HG03135 (cell line): ENCODE measurements at regions not wholly inside any gene's neighbourhood (a gene's known extent, or its start where the extent isn't known, plus 50 kb on each side); places are given as distances from the start of the nearest gene placed in this dataset.
"Not testable (repeated sequence)": the region's sequence is repeated elsewhere in the genome, so short reads cannot be mapped to it uniquely, and the experiment has no call there.

ENCODE experiments used
- ATAC-seq: cut with Tn5 transposase; IDR thresholded peaks from one replicate; pipeline ENCODE4 v1.9.1; 2021; ENCODE audit warnings: mild to moderate bottlenecking, moderate library complexity; ENCODE audit not compliant: unreplicated experiment

GRCh38 chrX:150118476-150118875 is 180.2 kb upstream of the EOLA2 start:
- ATAC-seq, result no peak

- no peak for ATAC-seq
These were observed 181.0 kb upstream of the EOLA2 start for GRCh38 chrX:150119323-150119722.

GRCh38 chrX:150125045-150125444 is 186.8 kb upstream of the EOLA2 start:
- ATAC-seq, result not testable (repeated sequence)

GRCh38 chrX:150127216-150127615 is 188.9 kb upstream of the EOLA2 start:
- no peak for ATAC-seq

DNA sequence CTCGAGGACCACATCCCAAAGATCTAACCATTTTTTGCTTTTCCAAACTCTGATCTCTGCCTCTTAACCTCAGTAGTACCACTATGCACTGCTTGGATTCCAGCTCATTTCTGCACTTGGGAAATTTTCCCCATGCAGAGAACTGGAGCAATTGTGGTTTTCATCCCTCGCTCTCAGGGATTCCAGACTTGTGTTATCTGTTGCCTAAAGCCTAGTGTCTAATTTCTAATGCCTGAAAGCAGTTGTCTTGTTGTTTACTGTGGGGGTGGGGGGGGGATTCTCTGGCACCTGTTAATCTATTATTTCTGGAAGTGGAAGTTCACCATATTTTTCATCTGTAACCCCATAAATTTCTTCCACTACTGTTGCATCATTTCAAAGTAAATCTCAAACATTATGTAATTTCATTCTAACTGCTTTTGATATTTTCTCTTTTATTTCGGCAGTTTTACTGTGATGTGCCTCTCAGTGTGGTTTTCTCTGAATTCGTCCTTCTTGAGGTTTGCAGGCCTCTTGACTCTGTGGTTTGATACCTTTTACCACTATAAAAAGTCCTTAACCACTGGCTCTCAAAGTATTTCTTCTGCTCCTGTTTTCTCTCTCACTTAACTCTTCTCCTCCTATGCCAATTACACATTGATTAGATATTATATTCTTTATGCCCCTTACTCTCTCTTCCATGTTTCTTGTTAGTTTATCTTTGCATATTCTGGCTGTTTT is 205.6 kb upstream of the EOLA2 start:
- no peak for ATAC-seq

GRCh38 chrX:150146271-150146896 is 208.1 kb upstream of the EOLA2 start:
- no peak for ATAC-seq

DNA sequence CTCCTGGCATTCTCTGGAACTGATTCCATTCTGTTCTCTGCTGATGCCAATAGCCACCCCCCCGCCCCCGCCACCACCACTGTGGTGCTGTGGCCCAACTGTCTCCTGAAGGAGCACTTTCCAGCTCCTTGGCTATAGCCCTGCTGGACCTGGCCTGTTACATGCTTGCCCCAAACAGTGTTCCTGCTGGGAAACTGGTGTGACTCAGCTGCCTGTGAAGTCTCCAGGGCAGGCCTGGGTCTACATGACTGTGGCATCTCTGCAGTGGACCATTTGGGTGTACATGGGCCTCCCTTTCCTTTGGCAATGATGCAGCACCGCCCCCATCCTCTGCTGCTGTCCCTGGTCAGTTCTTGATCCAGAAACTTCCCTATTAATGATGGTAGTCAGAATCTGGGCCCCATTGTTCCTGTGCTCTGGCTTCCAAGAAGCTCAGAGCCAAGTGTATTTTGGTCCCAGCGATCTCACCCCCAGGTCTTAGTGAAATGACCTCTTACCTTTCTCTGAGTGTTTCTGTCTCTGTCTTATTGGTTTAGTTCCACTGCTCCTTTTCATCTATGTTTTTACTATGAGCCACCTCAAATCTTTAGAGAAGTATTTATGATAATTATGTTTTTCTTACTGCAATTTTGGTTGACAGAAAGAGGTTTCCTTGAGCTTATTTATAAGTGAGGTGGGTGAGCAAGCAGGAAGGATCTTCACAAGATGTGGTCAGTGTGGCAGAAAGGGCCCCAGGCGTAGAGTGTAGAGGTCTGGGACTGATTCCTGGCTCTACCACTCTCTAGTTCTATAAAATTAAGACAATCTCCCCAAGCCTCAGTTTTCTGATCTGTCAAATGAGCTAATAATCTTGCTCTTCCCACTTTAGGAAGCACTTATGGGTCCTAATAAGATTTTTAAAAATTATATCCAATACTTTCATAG is 210.7 kb upstream of the EOLA2 start:
- ATAC-seq, result no peak

- ATAC-seq, result no peak
These were observed 211.9 kb upstream of the EOLA2 start for GRCh38 chrX:150150076-150150779.

GRCh38 chrX:150150780-150151125 is 212.4 kb upstream of the MAMLD1 start:
- no peak for ATAC-seq

GRCh38 chrX:150152036-150152435 is 211.1 kb upstream of the MAMLD1 start:
- ATAC-seq, result no peak

GRCh38 chrX:150152546-150152945 is 210.6 kb upstream of the MAMLD1 start:
- no peak for ATAC-seq

GRCh38 chrX:150155436-150156035 is 207.6 kb upstream of the MAMLD1 start:
- ATAC-seq, result no peak

- ATAC-seq, result no peak
These were observed 206.5 kb upstream of the MAMLD1 start for GRCh38 chrX:150156615-150157014.

DNA sequence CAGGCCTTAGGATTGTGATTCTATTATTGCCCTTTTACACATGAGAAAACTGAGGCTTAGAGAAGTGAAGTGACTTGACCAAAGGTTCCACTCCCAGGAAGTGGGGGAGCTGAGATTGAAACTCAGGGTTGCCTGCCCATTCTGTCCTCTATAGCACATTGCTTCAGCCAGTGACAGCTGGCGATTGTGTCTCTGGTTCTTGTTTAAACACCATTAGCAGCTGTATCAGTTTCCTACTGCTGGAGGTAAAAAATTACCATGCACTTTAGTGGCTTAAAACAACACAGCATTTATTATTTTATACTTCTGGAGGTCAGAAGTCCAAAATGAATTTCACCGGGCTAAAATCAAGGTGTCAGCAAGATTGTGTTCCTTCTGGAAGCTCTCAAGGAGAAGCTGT is 205.8 kb upstream of the MAMLD1 start:
- no peak for ATAC-seq

- ATAC-seq, result no peak
These were observed 204.4 kb upstream of the MAMLD1 start for GRCh38 chrX:150158554-150159332.

DNA sequence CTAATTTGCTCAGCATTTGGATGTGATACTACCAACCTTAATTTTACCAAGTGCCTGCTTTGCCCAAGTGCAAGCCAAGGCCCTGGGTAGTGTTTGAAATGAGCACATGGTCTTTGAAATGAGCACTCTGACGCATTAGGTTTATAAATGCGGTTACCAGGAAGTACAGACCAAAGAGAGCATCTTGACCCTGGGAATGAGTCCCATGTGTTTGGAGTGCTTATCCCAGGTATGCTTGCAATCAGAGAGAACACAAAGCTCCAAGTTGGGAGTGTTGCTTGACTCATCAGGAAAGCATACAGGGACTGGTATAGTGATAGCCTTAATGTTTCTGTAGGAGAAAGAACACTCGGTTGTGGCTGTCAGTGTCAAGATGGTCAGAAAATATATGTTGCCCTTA is 203.6 kb upstream of the MAMLD1 start:
- no peak for ATAC-seq

GRCh38 chrX:150160656-150161055 is 202.5 kb upstream of the MAMLD1 start:
- no peak for ATAC-seq

- ATAC-seq, result no peak
These were observed 201.9 kb upstream of the MAMLD1 start for GRCh38 chrX:150161193-150161592.

- ATAC-seq, result no peak
These were observed 201.0 kb upstream of the MAMLD1 start for GRCh38 chrX:150162141-150162540.
